ENCODE measurements at regions not wholly inside any gene's neighbourhood (a gene's known extent, or its start where the extent isn't known, plus 50 kb on each side); places are given as distances from the start of the nearest gene placed in this dataset.

DNA sequence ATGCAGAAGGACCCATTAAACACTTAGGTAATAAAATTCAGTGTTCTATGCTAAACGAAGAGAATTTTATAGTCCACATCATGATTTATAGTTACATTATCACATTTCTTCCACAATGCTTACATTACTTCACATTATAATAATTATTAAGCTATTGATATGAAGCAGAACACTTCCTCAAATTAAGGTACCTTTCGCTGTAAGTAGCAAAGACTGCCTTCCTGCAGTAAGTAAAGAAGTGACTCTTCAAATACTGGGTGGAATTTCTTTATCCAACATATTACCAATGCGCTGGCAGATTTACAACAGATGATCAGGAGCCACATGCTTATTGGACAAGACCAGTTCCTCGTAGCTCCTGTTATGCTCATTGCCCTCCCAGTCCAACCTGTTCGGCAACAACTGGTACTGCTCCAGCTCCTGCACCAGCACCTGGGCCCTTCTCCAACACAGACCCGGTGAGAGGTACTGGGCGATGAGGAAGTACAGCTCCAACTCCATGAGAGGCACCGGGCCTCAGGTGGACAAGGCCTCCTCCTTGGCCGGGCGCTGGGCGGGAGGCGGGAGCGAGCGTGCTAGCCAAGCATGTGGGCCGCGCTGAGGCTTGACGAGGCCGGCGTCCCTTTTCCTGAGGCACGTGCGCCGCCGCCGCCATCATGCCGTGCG, 210.7 kb upstream of the ATP2B1 start:
- DNase-seq (ENCODE audit: low read depth): no peak

DNA sequence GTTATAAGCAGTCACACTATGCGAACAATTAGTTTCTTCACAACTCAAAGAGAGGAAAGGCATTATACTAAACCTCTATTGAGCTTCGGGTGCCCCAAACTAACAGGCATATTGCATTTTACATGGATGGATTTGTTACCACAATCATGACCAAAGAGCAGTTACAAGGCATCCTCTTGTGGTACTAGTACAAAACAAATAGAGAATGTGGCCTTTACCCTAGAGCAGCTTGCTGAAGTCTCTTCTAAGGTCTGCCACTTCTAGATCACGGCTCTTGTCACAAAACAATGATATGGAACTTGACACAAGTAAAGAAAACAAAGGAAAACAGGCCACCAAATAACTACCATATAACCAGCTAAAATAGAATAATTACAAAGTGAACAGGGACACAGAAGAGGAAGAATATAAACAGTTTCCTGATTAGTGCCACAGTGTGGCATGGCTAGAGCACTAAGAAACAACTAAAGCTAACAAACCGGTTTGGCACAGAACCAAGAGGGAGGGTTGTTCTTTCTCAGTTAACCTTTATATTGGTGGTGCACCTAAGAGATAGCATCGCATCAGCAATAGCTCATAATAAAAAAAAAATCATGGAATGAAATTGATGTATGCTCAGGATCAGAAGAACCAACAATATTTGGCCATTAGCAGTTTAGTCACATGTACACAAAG, 209.7 kb upstream of the ATP2B1 start:
- DNase-seq (ENCODE audit: low read depth): no peak

DNA sequence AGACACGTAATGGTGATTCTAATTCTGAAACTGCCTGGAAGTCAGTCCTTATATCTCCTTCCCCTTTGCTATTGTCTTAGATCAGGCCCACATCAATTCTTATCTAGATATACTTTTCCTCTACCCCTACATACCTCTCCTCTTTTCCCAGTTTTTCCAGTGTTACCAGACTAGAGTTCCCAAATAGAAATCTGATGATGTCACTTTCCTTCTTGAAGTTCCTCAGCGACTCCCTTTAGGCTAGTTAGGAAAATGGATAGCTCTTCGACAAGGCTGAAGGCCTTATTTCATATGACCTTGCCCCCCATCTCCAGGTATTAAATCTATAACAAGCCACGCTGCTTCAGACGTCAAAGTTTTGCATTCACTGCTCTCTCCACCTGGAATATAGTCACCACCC, 201.1 kb upstream of the ATP2B1 start:
- no peak for DNase-seq (ENCODE audit: low read depth)

DNA sequence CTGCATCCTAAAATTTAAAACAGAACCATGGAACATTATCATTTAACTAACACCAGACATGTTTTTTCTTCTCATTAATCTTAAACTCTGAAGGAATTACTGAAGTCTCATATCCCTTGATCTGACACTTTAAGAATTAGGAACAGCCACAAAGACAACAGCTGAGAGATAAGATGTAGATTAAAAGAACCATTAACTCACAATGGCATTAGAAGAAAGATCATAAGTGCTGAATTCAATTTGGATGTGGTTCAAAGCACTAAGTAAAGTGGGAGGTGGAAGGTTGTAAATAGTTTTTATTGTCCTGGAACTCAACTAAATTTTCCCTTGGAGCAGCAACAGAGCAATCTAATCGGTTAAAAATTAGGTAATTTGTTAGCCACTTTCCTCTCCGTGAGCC, 199.0 kb upstream of the ATP2B1 start:
- no peak for DNase-seq (ENCODE audit: low read depth)

GRCh38 chr12:89906824-89907223, 198.2 kb upstream of the ATP2B1 start:
- no peak for DNase-seq (ENCODE audit: low read depth)

DNA sequence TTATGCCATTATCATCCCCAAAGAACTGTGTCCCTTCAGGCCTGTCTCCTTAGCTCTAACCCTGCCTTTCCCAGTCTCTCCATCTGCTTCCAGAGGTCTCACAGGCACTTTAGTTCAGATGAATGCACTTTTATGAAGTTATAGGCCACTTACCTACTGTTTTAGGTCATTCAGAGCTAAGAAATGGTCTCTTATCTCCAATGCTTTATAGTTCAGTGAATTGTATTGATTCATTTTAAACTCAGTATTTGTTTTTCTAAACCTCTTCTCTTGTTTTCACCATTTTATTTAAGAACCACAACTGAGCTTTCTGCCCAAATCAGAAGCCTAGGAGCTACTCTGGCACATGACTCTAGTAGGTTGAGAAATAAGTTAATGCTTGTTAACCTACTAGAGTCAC, 197.5 kb upstream of the ATP2B1 start:
- DNase-seq (ENCODE audit: low read depth): no peak

GRCh38 chr12:89901906-89902642, 193.4 kb upstream of the ATP2B1 start:
- DNase-seq (ENCODE audit: low read depth): no peak

DNA sequence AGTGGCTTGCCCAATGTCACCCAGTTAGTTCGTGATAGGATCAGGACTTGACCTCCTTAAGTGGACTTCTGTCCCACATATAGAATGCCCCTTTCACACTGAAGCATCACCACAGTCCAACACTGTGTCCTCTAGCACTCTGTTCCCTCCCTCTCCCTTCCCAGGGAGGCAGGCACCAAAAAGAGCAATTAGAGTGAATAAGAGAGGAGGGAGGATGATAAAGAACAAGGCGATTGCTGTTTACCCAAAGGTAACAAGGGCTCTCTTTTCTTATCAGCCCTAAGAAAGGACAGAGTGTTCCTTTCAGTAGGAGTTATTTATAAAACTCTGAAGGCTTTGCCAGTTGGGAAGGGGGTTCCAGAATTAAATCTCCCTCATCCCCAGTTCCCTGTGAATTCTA, 192.7 kb upstream of the ATP2B1 start:
- DNase-seq (ENCODE audit: low read depth): no peak

DNA sequence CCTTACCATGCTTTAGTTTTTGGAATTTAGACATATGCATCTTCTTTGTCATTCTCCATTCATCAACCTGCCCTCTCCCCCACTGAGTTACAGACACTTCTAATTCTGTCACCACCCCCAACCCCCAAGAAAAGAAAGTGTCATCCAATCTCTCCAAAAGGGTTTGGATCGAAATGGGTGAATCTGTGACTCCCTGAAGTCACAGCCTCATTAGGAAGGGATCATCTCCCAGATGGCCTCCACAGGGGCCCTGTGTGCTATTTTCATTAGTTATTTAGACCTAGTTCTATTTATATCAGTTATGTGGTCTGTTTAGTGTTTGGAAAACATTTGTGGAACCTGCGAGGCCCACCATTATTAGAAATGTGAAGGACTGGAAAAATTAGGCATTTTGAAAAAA, 191.0 kb upstream of the ATP2B1 start:
- no peak for DNase-seq (ENCODE audit: low read depth)

- no peak for DNase-seq (ENCODE audit: low read depth)
These were observed 187.0 kb upstream of the ATP2B1 start for GRCh38 chr12:89895591-89895990.

GRCh38 chr12:89895101-89895500, 186.5 kb upstream of the ATP2B1 start:
- no peak for DNase-seq (ENCODE audit: low read depth)

DNA sequence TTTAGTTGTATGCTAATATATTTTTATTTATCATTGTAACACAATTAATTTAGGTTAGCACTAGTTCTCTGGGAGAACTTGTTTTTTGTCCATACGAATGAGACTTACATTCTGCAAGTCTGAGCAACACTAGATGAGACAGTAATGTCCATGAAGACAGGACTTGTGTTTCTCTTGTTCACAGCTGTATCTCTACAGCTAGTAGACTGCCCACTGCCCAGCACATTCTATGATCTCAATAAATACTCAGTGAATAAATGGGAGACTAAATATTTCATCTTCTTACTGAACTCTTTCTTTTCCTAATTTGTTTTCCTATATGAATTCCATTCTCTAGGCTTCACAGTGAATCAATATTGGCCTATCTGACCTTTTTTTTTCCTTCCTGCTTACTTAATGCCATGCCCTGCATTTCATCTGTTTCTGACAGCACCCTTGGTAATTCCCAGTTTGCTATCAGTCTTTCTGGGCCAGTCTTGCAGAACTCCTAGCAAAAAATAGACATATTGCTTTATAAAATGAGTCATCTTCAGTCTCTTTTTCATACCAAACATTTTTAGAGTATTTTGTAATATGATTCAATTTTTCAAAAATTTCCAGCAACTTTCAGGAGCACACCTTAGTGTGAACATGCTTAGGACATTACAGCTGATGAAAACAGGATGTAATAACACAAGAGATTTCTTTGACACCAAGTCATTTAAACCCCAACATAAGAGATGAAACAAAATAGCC, 185.5 kb upstream of the ATP2B1 start:
- DNase-seq (ENCODE audit: low read depth): no peak

- DNase-seq (ENCODE audit: low read depth): no peak
These were observed 183.8 kb upstream of the ATP2B1 start for GRCh38 chr12:89892436-89892835.

- no peak for DNase-seq (ENCODE audit: low read depth)
These were observed 183.3 kb upstream of the ATP2B1 start for GRCh38 chr12:89891933-89892332.

GRCh38 chr12:89890161-89890560, 181.5 kb upstream of the ATP2B1 start:
- DNase-seq (ENCODE audit: low read depth): no peak

DNA sequence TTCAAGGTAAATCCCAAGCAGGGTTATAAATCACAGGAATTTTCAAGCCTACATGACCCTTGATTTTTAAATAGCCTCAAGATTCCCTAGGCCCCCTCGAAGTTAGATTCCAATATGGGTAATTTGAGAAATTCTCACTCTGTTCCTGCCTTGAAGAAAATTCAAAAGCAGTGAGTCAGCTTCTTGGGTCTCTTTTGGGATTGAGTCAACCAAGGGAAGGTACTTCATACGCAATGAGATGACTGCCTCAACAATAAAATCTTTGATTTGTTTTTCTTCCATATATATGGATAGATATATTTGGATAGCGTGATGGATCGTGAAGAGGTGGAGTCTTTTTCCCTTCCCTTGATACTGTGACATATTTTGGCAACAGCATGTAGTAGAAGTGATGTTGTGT, 180.4 kb upstream of the ATP2B1 start:
- DNase-seq (ENCODE audit: low read depth): no peak

DNA sequence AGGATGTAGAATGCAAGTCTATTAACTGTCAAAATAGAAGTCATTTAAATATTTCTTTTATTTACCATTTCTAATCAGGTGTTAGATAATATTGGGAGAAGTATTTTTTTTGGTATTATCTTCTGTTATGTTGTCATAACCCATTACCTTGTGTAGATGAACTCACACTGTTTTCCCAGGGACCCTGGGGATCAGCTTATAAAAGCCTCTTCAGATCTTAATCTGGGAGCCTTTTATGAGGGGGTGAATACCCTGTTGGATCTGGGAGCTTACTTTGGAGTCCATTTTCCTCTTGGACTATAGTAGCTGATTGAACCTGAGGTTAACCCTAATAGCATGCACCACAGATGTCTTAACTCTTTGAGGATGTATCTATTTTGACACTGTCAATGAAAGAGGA, 176.3 kb upstream of the ATP2B1 start:
- no peak for DNase-seq (ENCODE audit: low read depth)

DNA sequence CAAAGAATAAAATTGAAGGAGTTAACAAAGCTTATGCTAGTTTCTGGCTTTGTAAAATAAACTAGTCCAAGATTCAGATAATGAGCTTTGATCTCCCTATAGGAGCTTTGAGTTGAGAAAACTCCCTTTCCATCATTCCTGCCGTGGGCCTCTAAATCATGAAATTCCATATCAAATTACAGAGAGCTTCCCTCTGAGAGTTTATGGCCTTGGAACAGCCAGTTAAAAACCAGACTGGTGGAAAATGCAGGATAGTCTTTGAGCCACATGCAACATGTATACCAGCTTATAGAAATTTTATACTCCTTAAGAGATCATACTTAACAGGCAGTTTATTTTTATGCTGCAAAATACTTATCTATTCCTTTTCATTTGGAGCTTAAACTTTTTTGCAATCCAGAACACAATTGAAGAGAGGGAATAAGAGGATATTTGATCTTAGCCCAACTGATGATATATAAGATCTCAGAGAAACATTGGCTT, 175.8 kb upstream of the ATP2B1 start:
- DNase-seq (ENCODE audit: low read depth): no peak

- no peak for DNase-seq (ENCODE audit: low read depth)
These were observed 175.2 kb upstream of the ATP2B1 start for GRCh38 chr12:89883630-89884389.

- no peak for DNase-seq (ENCODE audit: low read depth)
These were observed 174.2 kb upstream of the ATP2B1 start for GRCh38 chr12:89882792-89883191.

DNA sequence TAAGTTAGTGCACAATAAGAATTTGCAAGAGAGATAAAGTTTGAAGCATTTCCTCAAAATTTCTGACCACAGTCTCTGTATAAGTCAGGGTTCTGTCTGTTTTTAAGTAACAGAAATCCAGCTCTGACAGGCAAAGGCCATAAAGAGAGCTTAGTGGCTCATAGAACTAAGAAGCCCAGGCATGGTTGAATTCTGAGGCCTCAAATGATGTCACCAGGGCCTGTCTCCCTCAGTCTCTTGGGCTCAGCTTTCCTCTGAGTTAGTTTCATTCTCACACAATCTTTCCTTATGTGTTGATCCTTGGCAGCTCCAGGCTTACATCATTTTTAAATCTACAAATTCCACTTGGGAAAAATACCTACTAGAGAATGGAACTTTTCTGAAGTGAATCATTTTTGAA, 173.4 kb upstream of the ATP2B1 start:
- DNase-seq (ENCODE audit: low read depth): peak; percentile 46
